ENCODE measurements at regions not wholly inside any gene's neighbourhood (a gene's known extent, or its start where the extent isn't known, plus 50 kb on each side); places are given as distances from the start of the nearest gene placed in this dataset.

- ChIA-PET CTCF (no interaction called here), POLR2A (no interaction called here)
- no peak overlapping the region for H3K4me3 Mint-ChIP-seq
- ATAC-seq (no peak), DNase-seq (no peak)
- H3K4me1 Mint-ChIP-seq = no peaks in the 10 kb centered on the region
- no peaks in the 10 kb centered on the region for H3K27me3 Mint-ChIP-seq
- H3K36me3 Mint-ChIP-seq (ENCODE audit: low read depth) = no peaks in the 10 kb centered on the region
- H3K27ac Mint-ChIP-seq = no peak overlapping the region
- intact Hi-C loops (cut with DNase I, micrococcal nuclease) = no loop called here
- H3K9me3 Mint-ChIP-seq (ENCODE audit: low read depth) = no peaks in the 10 kb centered on the region
These were observed 111.8 kb upstream of the IER5L start for GRCh38 chr9:129289883-129290282.

- DNase-seq = no peak
- intact Hi-C loops (cut with DNase I, micrococcal nuclease) = no loop called here
- Mint-ChIP-seq H3K36me3 (ENCODE audit: low read depth) (no peaks in the 10 kb centered on the region), H3K27me3 (no peaks in the 10 kb centered on the region), H3K4me3 (no peak overlapping the region), H3K27ac (no peak overlapping the region), H3K4me1 (no peaks in the 10 kb centered on the region), H3K9me3 (ENCODE audit: low read depth) (no peaks in the 10 kb centered on the region)
- POLR2A ChIA-PET = no interaction called here
- CTCF ChIA-PET = no interaction called here
- no peak for ATAC-seq
These were observed 111.2 kb upstream of the IER5L start for GRCh38 chr9:129289131-129289731.

GRCh38 chr9:129287619-129288305 is 109.7 kb upstream of the IER5L start:
- CTCF ChIA-PET = no interaction called here
- DNase-seq = no peak
- no peaks in the 10 kb centered on the region for H3K27me3 Mint-ChIP-seq
- H3K9me3 Mint-ChIP-seq (ENCODE audit: low read depth) = no peaks in the 10 kb centered on the region
- no peaks in the 10 kb centered on the region for H3K4me1 Mint-ChIP-seq
- POLR2A ChIA-PET = no interaction called here
- H3K4me3 Mint-ChIP-seq = no peak overlapping the region
- intact Hi-C loops (cut with DNase I, micrococcal nuclease) = no loop called here
- no peak overlapping the region for H3K27ac Mint-ChIP-seq
- no peak for ATAC-seq
- H3K36me3 Mint-ChIP-seq (ENCODE audit: low read depth) = no peaks in the 10 kb centered on the region

GRCh38 chr9:129285979-129286772 is 108.1 kb upstream of the IER5L start:
- intact Hi-C loops (cut with DNase I, micrococcal nuclease) = no loop called here
- Mint-ChIP-seq H3K4me3 (no peak overlapping the region), H3K36me3 (ENCODE audit: low read depth) (no peaks in the 10 kb centered on the region), H3K9me3 (ENCODE audit: low read depth) (no peaks in the 10 kb centered on the region), H3K4me1 (no peaks in the 10 kb centered on the region), H3K27me3 (no peaks in the 10 kb centered on the region), H3K27ac (no peak overlapping the region)
- ChIA-PET CTCF (interaction anchor here (0.7 kb wide), 1 partner anchor 338 kb away, joined by 3 read pairs; no protein-coding TSS in a partner anchor), POLR2A (no interaction called here)
- no peak for DNase-seq
- ATAC-seq = no peak

- no peak overlapping the region for H3K4me3 Mint-ChIP-seq
- ATAC-seq = no peak
- intact Hi-C loops (cut with DNase I, micrococcal nuclease) = no loop called here
- no peak for DNase-seq
- no peaks in the 10 kb centered on the region for H3K4me1 Mint-ChIP-seq
- POLR2A ChIA-PET = no interaction called here
- no peaks in the 10 kb centered on the region for H3K36me3 Mint-ChIP-seq (ENCODE audit: low read depth)
- no peaks in the 10 kb centered on the region for H3K9me3 Mint-ChIP-seq (ENCODE audit: low read depth)
- H3K27me3 Mint-ChIP-seq = no peaks in the 10 kb centered on the region
- CTCF ChIA-PET = no interaction called here
- no peak overlapping the region for H3K27ac Mint-ChIP-seq
These were observed 107.3 kb upstream of the IER5L start for GRCh38 chr9:129285382-129285781.

GRCh38 chr9:129284607-129285291 is 106.7 kb upstream of the IER5L start:
- Mint-ChIP-seq H3K4me3 (no peak overlapping the region), H3K27ac (no peak overlapping the region), H3K27me3 (no peaks in the 10 kb centered on the region), H3K4me1 (no peaks in the 10 kb centered on the region), H3K9me3 (ENCODE audit: low read depth) (no peaks in the 10 kb centered on the region), H3K36me3 (ENCODE audit: low read depth) (no peaks in the 10 kb centered on the region)
- ChIA-PET CTCF (no interaction called here), POLR2A (no interaction called here)
- DNase-seq (no peak), ATAC-seq (no peak)
- intact Hi-C loops (cut with DNase I, micrococcal nuclease) = no loop called here

GRCh38 chr9:129283705-129284606 is 105.9 kb upstream of the IER5L start:
- no peak for DNase-seq
- ATAC-seq = no peak
- Mint-ChIP-seq H3K27me3 (no peaks in the 10 kb centered on the region), H3K27ac (no peak overlapping the region), H3K4me3 (no peak overlapping the region), H3K9me3 (ENCODE audit: low read depth) (no peaks in the 10 kb centered on the region), H3K4me1 (no peaks in the 10 kb centered on the region), H3K36me3 (ENCODE audit: low read depth) (no peaks in the 10 kb centered on the region)
- ChIA-PET POLR2A (no interaction called here), CTCF (no interaction called here)
- intact Hi-C loops (cut with DNase I, micrococcal nuclease) = no loop called here

GRCh38 chr9:129283291-129283691 is 105.2 kb upstream of the IER5L start:
- DNase-seq (no peak), ATAC-seq (no peak)
- ChIA-PET POLR2A (no interaction called here), CTCF (no interaction called here)
- Mint-ChIP-seq H3K27me3 (no peaks in the 10 kb centered on the region), H3K4me3 (no peak overlapping the region), H3K4me1 (no peaks in the 10 kb centered on the region), H3K27ac (no peak overlapping the region), H3K36me3 (ENCODE audit: low read depth) (no peaks in the 10 kb centered on the region), H3K9me3 (ENCODE audit: low read depth) (no peaks in the 10 kb centered on the region)
- intact Hi-C loops (cut with DNase I, micrococcal nuclease) = no loop called here

- no peaks in the 10 kb centered on the region for H3K36me3 Mint-ChIP-seq (ENCODE audit: low read depth)
These were observed 104.7 kb upstream of the IER5L start for GRCh38 chr9:129282731-129283211.

GRCh38 chr9:129282272-129282671 is 104.2 kb upstream of the IER5L start:
- DNase-seq (no peak), ATAC-seq (no peak)
- intact Hi-C loops (cut with DNase I, micrococcal nuclease) = no loop called here
- H3K27me3 Mint-ChIP-seq = no peaks in the 10 kb centered on the region
- H3K4me1 Mint-ChIP-seq = no peaks in the 10 kb centered on the region
- no peak overlapping the region for H3K4me3 Mint-ChIP-seq
- H3K36me3 Mint-ChIP-seq (ENCODE audit: low read depth) = no peaks in the 10 kb centered on the region
- CTCF ChIA-PET = interaction anchor here (0.7 kb wide), 1 partner anchor 519 kb away, joined by 3 read pairs; no protein-coding TSS in a partner anchor
- H3K27ac Mint-ChIP-seq = no peak overlapping the region
- POLR2A ChIA-PET = no interaction called here
- no peaks in the 10 kb centered on the region for H3K9me3 Mint-ChIP-seq (ENCODE audit: low read depth)

More at GRCh38 chr9:129282731-129283211, 104.7 kb upstream of the IER5L start:
- Mint-ChIP-seq H3K4me3 (no peak overlapping the region), H3K4me1 (no peaks in the 10 kb centered on the region), H3K9me3 (ENCODE audit: low read depth) (no peaks in the 10 kb centered on the region), H3K27me3 (no peaks in the 10 kb centered on the region), H3K27ac (no peak overlapping the region)
- ChIA-PET CTCF (interaction anchor here (0.7 kb wide), 1 partner anchor 519 kb away, joined by 3 read pairs; no protein-coding TSS in a partner anchor), POLR2A (no interaction called here)
- ATAC-seq (no peak), DNase-seq (no peak)
- intact Hi-C loops (cut with DNase I, micrococcal nuclease) = no loop called here
